Stimulated activated CD4-positive, alpha-beta T cell treated with anti-CD3 and anti-CD28 coated beads, TNF-alpha, amount 100 ng/mL, for 1 hour (primary cell): ENCODE measurements at regions not wholly inside any gene's neighbourhood (a gene's known extent, or its start where the extent isn't known, plus 50 kb on each side); places are given as distances from the start of the nearest gene placed in this dataset.
"Not testable (repeated sequence)": the region's sequence is repeated elsewhere in the genome, so short reads cannot be mapped to it uniquely, and the experiment has no call there.

Experiments
- DNase-seq, 3 donors: peaks; one replicate each; pipeline ENCODE4 v3.0.0-alpha.2; 2020; ENCODE audit warnings: low read depth in 3 of 3, low spot score in 1 of 3

GRCh38 chr2:16247326-16248122, 307.2 kb downstream of the MYCN start:
- no peak for DNase-seq

GRCh38 chr2:16246911-16247310, 306.6 kb downstream of the MYCN start:
- DNase-seq: no peak

GRCh38 chr2:16246281-16246850, 306.0 kb downstream of the MYCN start:
- no peak for DNase-seq

DNA sequence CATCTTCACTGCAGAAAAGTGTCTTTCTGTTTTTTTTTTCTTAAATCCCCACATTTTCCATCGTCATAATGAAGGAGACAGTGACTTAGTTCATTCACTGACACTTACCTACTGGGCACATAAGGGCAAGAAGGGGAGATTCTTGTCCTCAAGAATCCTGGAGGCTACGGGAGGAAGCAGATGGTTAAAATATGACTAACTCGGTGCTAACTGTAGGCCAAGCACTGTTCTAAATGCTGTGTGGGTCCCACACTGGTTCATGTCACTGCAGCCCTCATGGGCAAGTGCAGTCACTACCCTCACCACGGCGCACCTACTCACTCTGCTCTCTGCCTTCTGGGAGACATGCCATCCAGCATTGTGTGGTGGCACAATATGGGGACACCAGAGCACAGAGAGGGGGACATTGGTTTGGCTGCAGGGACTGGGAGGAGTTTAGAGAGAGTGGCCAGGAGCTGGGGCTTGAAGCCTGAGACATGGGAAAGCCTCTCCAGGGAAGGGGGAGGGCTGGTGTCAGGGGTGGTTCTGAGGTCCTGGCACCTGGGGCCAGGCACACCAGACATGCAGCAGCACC, 305.2 kb downstream of the MYCN start:
- no peak for DNase-seq

DNA sequence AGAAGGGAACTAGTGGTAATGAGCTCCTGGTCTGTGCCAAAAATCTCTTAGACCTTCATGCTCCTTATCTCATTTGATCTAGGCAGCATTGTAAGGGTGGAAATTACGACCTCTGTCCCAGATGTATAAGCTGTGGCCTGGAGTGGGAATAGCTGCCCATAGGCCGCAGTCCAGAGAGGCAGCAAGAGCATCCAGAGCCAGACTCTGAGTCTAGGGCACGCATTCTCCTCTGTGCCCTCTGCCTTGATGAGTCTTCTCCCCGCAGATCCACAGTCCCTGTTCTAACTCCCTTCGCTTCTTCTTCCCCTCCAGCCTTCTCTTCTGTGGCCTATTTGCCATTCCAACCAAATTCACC, 304.6 kb downstream of the MYCN start:
- DNase-seq: no peak

DNA sequence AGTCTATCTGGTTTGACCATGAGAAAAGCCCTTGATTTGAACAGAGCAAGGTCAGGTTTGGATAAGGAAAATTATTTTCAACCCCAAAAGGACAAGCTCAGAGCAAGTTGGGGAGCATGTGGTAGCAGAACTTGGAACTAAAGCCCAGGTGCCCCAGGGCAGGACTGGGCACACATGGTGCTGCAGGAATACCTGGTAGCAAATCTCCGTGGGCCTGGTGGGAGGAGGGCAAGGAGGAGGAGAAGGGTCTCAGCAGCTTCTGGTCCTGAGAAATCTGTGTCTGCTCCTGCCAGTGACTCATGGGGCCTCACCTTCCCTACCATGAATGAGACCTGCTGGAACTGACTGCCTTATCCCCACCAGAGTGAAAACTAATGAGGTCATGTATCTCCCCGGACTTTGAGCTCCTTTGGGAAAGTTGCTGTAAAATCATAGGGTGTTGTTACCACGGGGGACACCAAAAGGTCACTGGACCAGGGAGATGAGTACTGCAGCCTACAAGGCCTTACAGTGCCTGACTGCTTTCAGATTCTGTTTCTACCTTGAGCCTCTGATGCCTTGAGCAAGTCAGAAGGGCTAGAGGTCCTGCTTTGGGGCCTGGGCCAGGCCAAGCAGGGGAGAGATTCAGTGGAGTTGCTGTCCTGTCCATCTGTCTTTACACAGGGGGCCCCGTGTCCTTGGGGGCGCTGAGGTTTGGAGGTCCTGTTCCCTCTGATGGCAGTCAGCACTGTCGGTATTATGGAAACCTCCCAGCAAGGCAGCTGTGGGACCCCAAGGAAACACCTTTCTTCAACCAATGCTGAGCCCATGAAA, 304.0 kb downstream of the MYCN start:
- no peak for DNase-seq

GRCh38 chr2:16243411-16243996, 303.2 kb downstream of the MYCN start:
- no peak for DNase-seq

GRCh38 chr2:16242906-16243305, 302.6 kb downstream of the MYCN start:
- DNase-seq: no peak

GRCh38 chr2:16241166-16242160, 301.1 kb downstream of the MYCN start:
- no peak for DNase-seq

DNA sequence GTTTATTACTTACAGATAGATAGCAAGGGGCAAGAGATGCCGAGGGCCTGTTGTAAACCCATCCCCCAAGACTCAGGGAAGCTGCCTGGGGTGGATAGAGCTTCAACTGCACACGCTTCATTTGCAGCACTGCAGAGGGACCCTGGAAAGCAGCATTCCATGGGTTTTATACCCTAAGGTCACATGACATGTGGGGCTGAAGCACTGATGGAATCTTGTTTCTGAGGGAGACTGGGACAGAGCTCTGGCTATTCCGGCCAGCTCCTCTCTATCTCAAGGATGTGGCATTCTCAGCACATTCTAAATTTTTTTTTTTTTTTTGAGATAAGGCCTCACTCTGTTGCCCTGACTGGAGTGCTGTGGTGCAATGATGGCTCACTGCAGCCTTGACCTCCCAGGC, 300.1 kb downstream of the MYCN start:
- no peak for DNase-seq

GRCh38 chr2:16239296-16239850, 299.0 kb downstream of the MYCN start:
- DNase-seq: no peak

- DNase-seq: no peak
Measured at GRCh38 chr2:16238786-16239185, 298.4 kb downstream of the MYCN start.

GRCh38 chr2:16238001-16238761, 297.8 kb downstream of the MYCN start:
- no peak for DNase-seq

- DNase-seq: no peak
Measured at GRCh38 chr2:16235747-16236146, 295.4 kb downstream of the MYCN start.

- DNase-seq: not testable (repeated sequence)
Measured at GRCh38 chr2:16235291-16235690, 294.9 kb downstream of the MYCN start.

DNA sequence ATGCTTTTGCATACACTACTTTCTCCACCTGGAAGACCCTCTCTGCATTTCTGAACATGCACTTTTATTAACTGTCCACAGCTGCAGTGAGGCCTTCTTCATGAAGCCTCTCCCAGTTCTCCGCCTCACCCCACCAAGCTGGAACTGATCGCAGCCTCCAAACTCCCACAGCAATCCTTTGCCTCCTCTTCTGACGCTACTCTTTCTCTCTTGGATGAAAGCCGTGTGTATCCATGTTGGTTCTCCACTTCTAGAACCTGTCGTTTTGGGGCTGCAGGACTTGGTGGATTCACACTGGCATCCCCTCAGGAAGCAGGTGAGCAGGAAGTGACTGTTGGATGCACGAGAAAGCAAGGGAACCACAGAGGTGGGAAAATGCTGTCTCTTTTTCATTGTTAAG, 288.6 kb downstream of the MYCN start:
- DNase-seq: no peak

DNA sequence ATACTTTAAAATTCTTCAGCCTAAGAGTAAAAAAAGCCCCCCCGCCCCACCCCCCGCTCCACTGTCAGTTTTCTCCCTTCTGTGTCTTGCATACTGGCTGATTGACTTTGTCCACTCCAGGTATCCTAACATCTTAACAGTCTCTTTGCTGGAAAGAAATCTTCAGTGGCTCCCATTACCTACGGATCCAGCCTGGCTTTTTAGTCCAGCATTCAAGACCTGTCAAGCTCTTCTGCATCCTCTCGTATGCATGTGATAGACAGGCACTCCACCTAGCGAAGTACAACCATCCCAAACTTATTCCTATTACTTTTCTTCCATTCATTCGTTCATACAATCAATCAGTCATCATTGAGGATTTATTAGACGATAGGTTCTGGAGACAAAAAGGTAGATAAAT, 288.1 kb downstream of the MYCN start:
- no peak for DNase-seq

- no peak for DNase-seq
Measured at GRCh38 chr2:16227811-16228462, 287.6 kb downstream of the MYCN start.
